Upper lobe of right lung (tissue), 1 donor: ENCODE measurements at regions not wholly inside any gene's neighbourhood (a gene's known extent, or its start where the extent isn't known, plus 50 kb on each side); places are given as distances from the start of the nearest gene placed in this dataset.

Experiments
- ATAC-seq: fragments of 200-7000 bp; cut with Tn5 transposase; one replicate; pipeline ENCODE4 v1.9.1; 2020; ENCODE audit warnings: mild to moderate bottlenecking, moderate library complexity
- DNase-seq: peaks from one replicate; pipeline ENCODE4 v3.0.0-alpha.2; 2020
- H3K27ac ChIP-seq: fragments of 200-600 bp; one replicate; pipeline ENCODE4 v1.8.0; 2022
- H3K27me3 ChIP-seq: fragments of 200-600 bp; one replicate; pipeline ENCODE4 v1.8.0; 2022; ENCODE audit warnings: mild to moderate bottlenecking
- H3K36me3 ChIP-seq: fragments of 200-600 bp; one replicate; pipeline ENCODE4 v1.8.0; 2022
- H3K4me1 ChIP-seq: fragments of 200-600 bp; one replicate; pipeline ENCODE4 v1.8.0; 2022
- H3K4me3 ChIP-seq: fragments of 200-600 bp; one replicate; pipeline ENCODE4 v1.8.0; 2022; ENCODE audit warnings: mild to moderate bottlenecking
- H3K9me3 ChIP-seq: fragments of 200-600 bp; one replicate; pipeline ENCODE4 v1.8.0; 2022
- CTCF ChIP-seq: fragments of 200-600 bp; IDR thresholded peaks from one replicate; pipeline ENCODE4 v1.8.0; 2022; ENCODE audit warnings: antibody characterized with exemption
- intact Hi-C: fragments of 100-400 bp; cut with DNase I; formaldehyde crosslinking; loops from one replicate; pipeline ENCODE4 v1.11.0; 2022
- donor health status: DM: no; HTN: yes; CAD: no; lungs with severe emphysema.

GRCh38 chr7:93015101-93015778, 102.5 kb downstream of the SAMD9 start:
- intact Hi-C loops, result no loop called here

GRCh38 chr7:93014410-93014809, 103.4 kb downstream of the SAMD9 start:
- Histone ChIP-seq H3K27me3 (no peaks in the 10 kb centered on the region), H3K9me3 (no peaks in the 10 kb centered on the region), H3K36me3 (no peaks in the 10 kb centered on the region), H3K4me1 (no peaks in the 10 kb centered on the region), H3K4me3 (no peak overlapping the region), H3K27ac (no peak overlapping the region)
- DNase-seq, result no peak
- intact Hi-C loops, result no loop called here
- ATAC-seq, result no peak
- TF ChIP-seq CTCF, result no peak

More at GRCh38 chr7:93015101-93015778, 102.5 kb downstream of the SAMD9 start:
- no peaks in the 10 kb centered on the region for H3K36me3 ChIP-seq
- TF ChIP-seq CTCF, result no peak
- no peak overlapping the region for H3K4me3 ChIP-seq
- no peak for ATAC-seq
- no peaks in the 10 kb centered on the region for H3K4me1 ChIP-seq
- no peak overlapping the region for H3K27ac ChIP-seq
- H3K27me3 ChIP-seq, result no peaks in the 10 kb centered on the region
- no peaks in the 10 kb centered on the region for H3K9me3 ChIP-seq
- DNase-seq, result no peak

GRCh38 chr7:93013446-93014061, 104.2 kb downstream of the SAMD9 start:
- ATAC-seq, result no peak
- H3K4me3 ChIP-seq, result no peak overlapping the region
- TF ChIP-seq CTCF, result no peak
- no peak for DNase-seq
- no peaks in the 10 kb centered on the region for H3K4me1 ChIP-seq
- H3K27me3 ChIP-seq, result no peaks in the 10 kb centered on the region
- intact Hi-C loops, result no loop called here
- H3K9me3 ChIP-seq, result no peaks in the 10 kb centered on the region
- H3K36me3 ChIP-seq, result no peaks in the 10 kb centered on the region
- no peak overlapping the region for H3K27ac ChIP-seq

GRCh38 chr7:93011351-93012294, 106.2 kb downstream of the SAMD9 start:
- no peak for TF ChIP-seq CTCF
- no peaks in the 10 kb centered on the region for H3K36me3 ChIP-seq
- no peak for ATAC-seq

GRCh38 chr7:93008833-93009232, 108.9 kb downstream of the SAMD9 start:
- no peaks in the 10 kb centered on the region for H3K36me3 ChIP-seq
- H3K9me3 ChIP-seq, result no peaks in the 10 kb centered on the region
- no peak overlapping the region for H3K27ac ChIP-seq
- H3K4me1 ChIP-seq, result no peaks in the 10 kb centered on the region
- DNase-seq (no peak), ATAC-seq (no peak)
- no peak for TF ChIP-seq CTCF
- no peaks in the 10 kb centered on the region for H3K27me3 ChIP-seq
- intact Hi-C loops, result no loop called here
- H3K4me3 ChIP-seq, result no peak overlapping the region

More at GRCh38 chr7:93011351-93012294, 106.2 kb downstream of the SAMD9 start:
- H3K27me3 ChIP-seq, result no peaks in the 10 kb centered on the region
- intact Hi-C loops, result no loop called here
- H3K4me3 ChIP-seq, result no peak overlapping the region
- H3K9me3 ChIP-seq, result no peaks in the 10 kb centered on the region
- H3K4me1 ChIP-seq, result no peaks in the 10 kb centered on the region
- no peak overlapping the region for H3K27ac ChIP-seq
- DNase-seq, result no peak
